Kidney capillary endothelial cell (primary cell): ENCODE measurements at regions not wholly inside any gene's neighbourhood (a gene's known extent, or its start where the extent isn't known, plus 50 kb on each side); places are given as distances from the start of the nearest gene placed in this dataset.
"Not testable (repeated sequence)": the region's sequence is repeated elsewhere in the genome, so short reads cannot be mapped to it uniquely, and the experiment has no call there.

ENCODE experiments used
- DNase-seq: peaks from one replicate; pipeline ENCODE4 v3.0.0-alpha.2; 2018; ENCODE audit warnings: low spot score

DNA sequence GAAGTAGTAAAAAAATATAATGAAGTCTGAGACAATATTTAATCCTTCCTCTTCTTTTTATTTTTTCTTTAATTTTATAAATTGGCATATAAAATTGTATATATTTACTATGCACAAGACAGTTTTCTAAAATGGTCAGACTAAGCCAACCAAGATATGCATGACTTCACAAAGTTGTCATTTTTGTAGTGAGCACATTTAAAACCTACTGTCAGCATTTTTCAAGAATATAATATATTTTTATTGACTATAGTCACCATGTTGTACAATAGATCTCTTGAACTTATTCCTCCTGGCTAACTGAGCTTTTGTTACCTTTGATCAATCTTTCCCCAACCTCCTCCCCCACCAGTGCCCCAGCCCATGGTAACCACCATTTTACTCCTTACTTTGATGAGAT lies 129.2 kb downstream of the ATP6V1G3 start:
- DNase-seq: no peak

- DNase-seq: no peak
Observed at GRCh38 chr1:198408716-198409115, 131.8 kb downstream of the ATP6V1G3 start.

DNA sequence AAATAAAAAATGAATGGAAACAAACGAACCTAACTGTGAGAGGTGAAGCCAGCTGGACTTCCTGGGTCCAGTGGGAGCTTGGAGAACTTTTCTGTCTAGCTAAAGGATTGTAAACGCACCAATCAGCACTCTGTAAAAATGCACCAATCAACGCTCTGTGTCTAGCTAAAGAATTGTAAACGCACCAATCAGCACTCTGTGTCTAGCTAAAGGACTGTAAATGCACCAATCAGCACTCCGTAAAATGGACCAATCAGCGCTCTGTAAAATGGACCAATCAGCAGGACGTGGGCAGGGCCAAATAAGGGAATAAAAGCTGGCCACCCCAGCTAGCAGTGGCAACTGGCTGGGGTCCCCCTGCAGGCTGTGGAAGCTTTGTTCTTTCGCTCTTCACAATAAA lies 135.8 kb downstream of the ATP6V1G3 start:
- DNase-seq: not testable (repeated sequence)

DNA sequence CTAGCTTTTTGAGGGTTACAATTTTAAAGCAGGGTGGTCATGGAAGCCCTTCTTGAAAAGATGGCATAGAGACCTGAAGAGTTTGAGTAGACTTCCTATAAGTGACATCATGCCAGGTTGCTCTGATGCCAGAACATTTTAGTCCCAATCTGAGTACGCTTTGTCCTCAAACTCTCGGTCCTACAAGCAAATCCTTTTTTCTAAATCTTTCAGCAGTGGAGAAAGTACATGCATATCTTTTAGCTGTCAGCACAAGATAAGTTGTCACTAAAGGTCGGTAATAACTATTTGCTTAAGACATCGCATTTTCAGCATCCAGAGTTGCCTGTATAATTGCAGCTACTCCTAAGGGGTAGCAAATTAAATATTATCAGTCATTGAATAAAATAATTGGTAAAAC lies 140.4 kb downstream of the ATP6V1G3 start:
- DNase-seq: no peak

DNA sequence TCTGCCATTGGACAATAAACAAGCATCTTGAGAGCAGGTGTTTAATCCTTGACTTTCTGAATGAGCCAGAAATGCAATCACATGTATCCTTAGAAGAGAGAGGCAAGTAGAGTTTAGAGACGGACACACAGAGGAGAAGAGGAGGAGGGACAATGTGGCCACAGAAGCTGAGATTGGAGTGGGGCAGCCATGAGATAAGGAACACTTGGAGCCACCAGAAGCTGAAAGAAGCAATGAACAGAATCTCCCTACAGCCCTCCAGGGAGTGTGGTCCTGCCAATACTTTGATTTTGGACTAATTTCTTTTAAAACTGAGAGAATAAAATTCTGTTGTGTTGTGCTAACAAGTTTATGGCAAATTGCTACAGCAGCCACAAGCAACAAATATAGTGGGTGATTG lies 141.0 kb downstream of the ATP6V1G3 start:
- DNase-seq: no peak

DNA sequence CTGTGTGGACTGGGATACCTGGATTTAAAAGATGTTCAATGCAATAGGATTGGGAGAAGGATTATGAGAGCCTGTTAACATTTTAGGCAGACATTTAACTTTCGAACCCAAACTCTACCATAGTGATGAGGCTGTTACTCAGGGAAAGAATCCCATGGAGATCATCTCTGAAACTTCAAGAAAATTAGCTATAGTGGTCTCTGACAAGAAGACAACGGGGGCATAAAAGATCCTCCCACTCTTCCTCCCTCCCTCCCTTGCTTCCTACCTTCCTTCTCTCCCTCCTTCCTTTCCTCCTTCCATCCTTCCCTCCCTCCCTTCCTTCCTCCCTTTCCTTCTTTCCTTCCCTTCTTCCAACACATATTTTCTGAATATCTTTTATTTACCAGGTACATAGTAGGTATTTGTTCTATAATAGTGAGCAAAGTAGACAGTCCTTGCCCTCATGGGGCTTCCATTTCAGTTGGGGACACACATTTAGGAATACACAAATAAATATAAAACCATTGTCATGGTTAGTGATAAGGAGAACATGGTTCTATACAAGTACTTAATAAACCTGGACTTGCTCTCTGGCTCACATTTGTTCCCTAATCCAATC lies 143.2 kb downstream of the ATP6V1G3 start:
- DNase-seq: no peak

DNA sequence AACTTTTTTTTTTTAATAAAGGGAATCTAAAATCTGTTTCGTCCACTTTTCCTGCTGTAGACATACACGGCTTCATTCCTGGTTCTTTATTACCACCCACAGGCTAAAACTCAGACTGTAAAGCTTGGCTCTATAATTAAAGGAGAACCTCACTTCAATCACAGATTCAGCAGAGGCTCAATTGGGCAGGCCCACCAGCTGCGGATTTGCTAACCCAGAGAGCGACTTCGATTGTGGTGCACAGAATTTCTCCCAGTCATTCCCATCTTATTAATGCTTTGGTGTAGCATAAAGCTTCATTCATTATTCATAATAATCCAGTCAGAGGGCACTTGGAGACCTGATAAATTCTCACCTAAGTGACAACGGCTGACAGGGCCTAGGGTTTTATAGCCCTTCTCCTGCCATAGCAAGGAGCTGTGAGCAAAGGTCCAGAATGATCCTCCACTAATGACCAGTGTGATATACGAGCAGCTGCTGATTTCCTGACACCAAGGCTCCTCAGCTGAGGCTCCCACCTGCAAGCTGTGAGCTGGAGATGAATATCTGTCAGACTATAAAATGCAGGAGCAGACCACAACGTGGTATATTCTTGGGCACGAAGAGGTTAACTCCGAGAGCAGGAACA lies 149.0 kb downstream of the ATP6V1G3 start:
- DNase-seq: no peak

- no peak for DNase-seq
Observed at GRCh38 chr1:198387587-198387986, 152.9 kb downstream of the ATP6V1G3 start.

DNA sequence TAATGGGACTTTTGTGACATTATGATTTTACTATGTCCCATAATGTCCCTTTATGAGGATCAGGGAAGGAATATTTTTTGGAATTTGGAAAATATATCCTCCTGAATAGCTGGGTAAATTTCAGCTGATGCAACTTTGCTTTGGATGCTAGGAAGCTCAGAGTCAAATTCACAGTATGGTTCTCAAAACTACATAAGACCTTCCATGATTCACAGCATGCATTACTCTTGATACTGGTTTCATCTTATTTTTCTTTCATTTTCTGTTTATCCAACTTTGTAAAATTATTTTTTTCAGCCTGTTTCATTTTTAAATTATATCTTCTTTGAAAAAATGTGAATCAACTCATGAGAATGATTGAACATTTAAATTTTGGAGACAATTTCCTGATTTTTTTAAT lies 160.2 kb downstream of the ATP6V1G3 start:
- DNase-seq: no peak

DNA sequence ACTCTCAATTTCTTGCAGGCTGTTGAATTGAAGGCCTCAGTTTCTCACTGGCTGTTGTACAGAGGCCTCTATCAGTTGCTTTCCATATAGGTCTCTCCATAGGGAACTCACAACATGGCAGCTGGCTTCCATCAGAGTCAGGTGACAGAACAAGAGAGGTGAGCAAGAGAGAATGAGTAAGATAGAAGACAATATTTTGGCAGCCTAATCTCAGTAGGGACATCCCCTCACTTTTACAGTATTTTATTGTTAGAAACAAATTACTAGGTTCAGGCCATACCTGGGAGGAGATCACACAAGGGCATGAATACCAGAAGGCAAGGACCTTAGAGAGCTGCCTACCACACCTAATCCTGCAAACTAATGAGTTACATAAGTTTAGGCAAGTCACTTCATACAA lies 162.8 kb downstream of the ATP6V1G3 start:
- no peak for DNase-seq

- no peak for DNase-seq
Observed at GRCh38 chr1:198374288-198374687, 166.2 kb downstream of the ATP6V1G3 start.

DNA sequence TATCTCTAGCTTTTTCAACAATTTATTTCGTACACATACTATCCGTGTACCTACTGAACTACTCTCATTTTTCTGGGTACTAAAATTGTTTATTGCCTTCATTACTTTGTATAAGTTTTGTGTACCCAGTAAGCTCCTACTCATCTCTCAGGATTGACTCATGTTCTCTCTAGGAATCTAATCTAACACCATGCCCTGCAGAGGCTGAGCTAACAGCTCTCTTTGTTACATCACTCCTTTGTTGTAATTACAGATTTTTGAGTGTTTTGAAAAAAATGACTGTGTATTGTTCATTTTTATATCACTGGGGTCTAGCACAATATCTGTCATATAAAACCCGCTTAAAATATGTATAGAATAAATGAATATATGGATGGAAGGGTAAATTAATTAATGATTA lies 167.1 kb downstream of the ATP6V1G3 start:
- DNase-seq: no peak
